Renal cortical epithelial cell (primary cell): ENCODE measurements at regions not wholly inside any gene's neighbourhood (a gene's known extent, or its start where the extent isn't known, plus 50 kb on each side); places are given as distances from the start of the nearest gene placed in this dataset.
"Not testable (repeated sequence)": the region's sequence is repeated elsewhere in the genome, so short reads cannot be mapped to it uniquely, and the experiment has no call there.

Experiments
- DNase-seq: peaks from one replicate; pipeline ENCODE4 v3.0.0-alpha.2; 2011; ENCODE audit warnings: low read depth

GRCh38 chr5:148880197-148880596 lies 53.8 kb downstream of the ADRB2 start:
- DNase-seq: no peak

GRCh38 chr5:148880696-148881095 lies 54.3 kb downstream of the ADRB2 start:
- DNase-seq: no peak

- DNase-seq: no peak
These were observed 55.9 kb downstream of the ADRB2 start for GRCh38 chr5:148882332-148882731.

GRCh38 chr5:148884339-148885020 lies 58.1 kb downstream of the ADRB2 start:
- no peak for DNase-seq

GRCh38 chr5:148887123-148887881 lies 60.9 kb downstream of the ADRB2 start:
- DNase-seq: no peak

- not testable (repeated sequence) for DNase-seq
These were observed 63.5 kb downstream of the ADRB2 start for GRCh38 chr5:148889936-148890335.

- not testable (repeated sequence) for DNase-seq
These were observed 69.0 kb downstream of the ADRB2 start for GRCh38 chr5:148895441-148895840.

GRCh38 chr5:148897842-148898241 lies 71.4 kb downstream of the ADRB2 start:
- peak; percentile 36 for DNase-seq

- DNase-seq: no peak
These were observed 72.1 kb downstream of the ADRB2 start for GRCh38 chr5:148898413-148899075.

GRCh38 chr5:148899993-148900392 lies 73.6 kb downstream of the ADRB2 start:
- DNase-seq: no peak

GRCh38 chr5:148902478-148902877 lies 76.1 kb downstream of the ADRB2 start:
- no peak for DNase-seq

GRCh38 chr5:148903587-148903986 lies 77.2 kb downstream of the ADRB2 start:
- no peak for DNase-seq

- no peak for DNase-seq
These were observed 78.0 kb downstream of the ADRB2 start for GRCh38 chr5:148904440-148904839.

GRCh38 chr5:148905541-148905940 lies 79.1 kb downstream of the ADRB2 start:
- no peak for DNase-seq

- no peak for DNase-seq
These were observed 80.6 kb downstream of the ADRB2 start for GRCh38 chr5:148906968-148907367.

- peak; percentile 84 for DNase-seq
These were observed 82.6 kb downstream of the ADRB2 start for GRCh38 chr5:148909040-148909439.

- peak; percentile 32 for DNase-seq
These were observed 83.4 kb downstream of the ADRB2 start for GRCh38 chr5:148909766-148910165.

- DNase-seq: no peak
These were observed 83.8 kb downstream of the ADRB2 start for GRCh38 chr5:148910216-148910615.

- DNase-seq: peak; percentile 85
These were observed 84.4 kb downstream of the ADRB2 start for GRCh38 chr5:148910686-148911361.

GRCh38 chr5:148911386-148911785 lies 85.0 kb downstream of the ADRB2 start:
- no peak for DNase-seq

GRCh38 chr5:148912146-148912545 lies 85.7 kb downstream of the ADRB2 start:
- no peak for DNase-seq

GRCh38 chr5:148912714-148913398 lies 86.4 kb downstream of the ADRB2 start:
- peak; percentile 96 for DNase-seq
